ENCODE measurements at regions not wholly inside any gene's neighbourhood (a gene's known extent, or its start where the extent isn't known, plus 50 kb on each side); places are given as distances from the start of the nearest gene placed in this dataset.
A peak's percentile ranks its signal among the peaks of the same experiment; 100 is the strongest.

- no peak for DNase-seq
These were observed 372.6 kb downstream of the SLC4A3 start for GRCh38 chr2:220000080-220000479.

GRCh38 chr2:220000586-220000985, 373.2 kb downstream of the SLC4A3 start:
- DNase-seq = no peak

GRCh38 chr2:220001751-220002150, 374.3 kb downstream of the SLC4A3 start:
- DNase-seq = peak; percentile 40

- DNase-seq = no peak
These were observed 374.8 kb downstream of the SLC4A3 start for GRCh38 chr2:220002251-220002650.

- DNase-seq = no peak
These were observed 375.3 kb downstream of the SLC4A3 start for GRCh38 chr2:220002699-220003098.

GRCh38 chr2:220005362-220005761, 377.9 kb downstream of the SLC4A3 start:
- DNase-seq = no peak

GRCh38 chr2:220006152-220006621, 378.8 kb downstream of the SLC4A3 start:
- DNase-seq = no peak

GRCh38 chr2:220011859-220012258, 384.4 kb downstream of the SLC4A3 start:
- no peak for DNase-seq

- DNase-seq = no peak
These were observed 387.5 kb downstream of the SLC4A3 start for GRCh38 chr2:220014961-220015360.

GRCh38 chr2:220015576-220015975, 388.1 kb downstream of the SLC4A3 start:
- DNase-seq = no peak

- DNase-seq = no peak
These were observed 397.8 kb downstream of the SLC4A3 start for GRCh38 chr2:220025207-220025606.

- no peak for DNase-seq
These were observed 401.6 kb downstream of the SLC4A3 start for GRCh38 chr2:220029013-220029412.

GRCh38 chr2:220033546-220033945, 406.1 kb downstream of the SLC4A3 start:
- peak; percentile 38 for DNase-seq

GRCh38 chr2:220034426-220035130, 407.1 kb downstream of the SLC4A3 start:
- peak; percentile 50 for DNase-seq

GRCh38 chr2:220036431-220036830, 409.0 kb downstream of the SLC4A3 start:
- no peak for DNase-seq

GRCh38 chr2:220040346-220040745, 412.9 kb downstream of the SLC4A3 start:
- DNase-seq = no peak

GRCh38 chr2:220041447-220041846, 414.0 kb downstream of the SLC4A3 start:
- peak; percentile 5 for DNase-seq

GRCh38 chr2:220043155-220043989, 415.9 kb downstream of the SLC4A3 start:
- DNase-seq = no peak

GRCh38 chr2:220043990-220044335, 416.5 kb downstream of the SLC4A3 start:
- no peak for DNase-seq

GRCh38 chr2:220044383-220044782, 417.0 kb downstream of the SLC4A3 start:
- DNase-seq = no peak

GRCh38 chr2:220046507-220046906, 419.1 kb downstream of the SLC4A3 start:
- no peak for DNase-seq

GRCh38 chr2:220051716-220052115, 424.3 kb downstream of the SLC4A3 start:
- DNase-seq = no peak

GRCh38 chr2:220053919-220054318, 426.5 kb downstream of the SLC4A3 start:
- no peak for DNase-seq

GRCh38 chr2:220057391-220057790, 430.0 kb downstream of the SLC4A3 start:
- no peak for DNase-seq
